MM.1S (cell line): ENCODE measurements at regions not wholly inside any gene's neighbourhood (a gene's known extent, or its start where the extent isn't known, plus 50 kb on each side); places are given as distances from the start of the nearest gene placed in this dataset.

Experiments used
- DNase-seq: peaks from one replicate; pipeline ENCODE4 v3.0.0-alpha.2; 2015
- H2AFZ ChIP-seq: fragments of 300-600 bp; sonication (generic); 2 replicates; pipeline ENCODE4 v1.6.0; 2016; ENCODE audit warnings: antibody characterized with exemption, low read length
- H3F3A ChIP-seq: fragments of 300-600 bp; sonication (generic); 2 replicates; pipeline ENCODE4 v1.6.1; 2016; ENCODE audit warnings: mild to moderate bottlenecking, antibody characterized with exemption, low read length, moderate library complexity, mixed read lengths; ENCODE audit not compliant: insufficient read depth
- H3K27ac ChIP-seq: fragments of 300-600 bp; sonication (generic); 2 replicates; pipeline ENCODE4 v1.5.1; 2016; ENCODE audit warnings: mild to moderate bottlenecking, low read length
- H3K27me3 ChIP-seq: fragments of 300-600 bp; sonication (generic); replicated peaks from 2 replicates; pipeline ENCODE4 v1.6.0; 2016; ENCODE audit warnings: low read length; ENCODE audit not compliant: insufficient read depth
- H3K36me3 ChIP-seq: fragments of 300-600 bp; sonication (generic); replicated peaks from 2 replicates; pipeline ENCODE4 v1.6.1; 2016; ENCODE audit warnings: mild to moderate bottlenecking, low read length, mixed read lengths; ENCODE audit not compliant: insufficient read depth
- H3K4me1 ChIP-seq: fragments of 300-600 bp; sonication (generic); 2 replicates; pipeline ENCODE4 v1.6.1; 2016; ENCODE audit warnings: low read length, mixed read lengths
- H3K4me2 ChIP-seq: fragments of 300-600 bp; sonication (generic); 2 replicates; pipeline ENCODE4 v1.6.0; 2016; ENCODE audit warnings: low read depth, low read length
- H3K4me3 ChIP-seq: fragments of 300-600 bp; sonication (generic); 2 replicates; pipeline ENCODE4 v1.5.1; 2016; ENCODE audit warnings: low read length, mixed read lengths
- H3K79me2 ChIP-seq: fragments of 300-600 bp; sonication (generic); 2 replicates; pipeline ENCODE4 v1.6.1; 2016; ENCODE audit warnings: mixed run types, low read length, mixed read lengths
- H3K9ac ChIP-seq: fragments of 300-600 bp; sonication (generic); 2 replicates; pipeline ENCODE4 v1.6.1; 2016; ENCODE audit warnings: low read length, mixed read lengths
- H3K9me2 ChIP-seq: fragments of 300-600 bp; sonication (generic); replicated peaks from 2 replicates; pipeline ENCODE4 v1.6.1; 2016; ENCODE audit warnings: mild to moderate bottlenecking, low read length, mixed read lengths; ENCODE audit not compliant: insufficient read depth
- H3K9me3 ChIP-seq: fragments of 300-600 bp; sonication (generic); replicated peaks from 2 replicates; pipeline ENCODE4 v1.6.1; 2016; ENCODE audit warnings: mild to moderate bottlenecking, low read length, mixed read lengths; ENCODE audit not compliant: insufficient read depth
- H4K20me1 ChIP-seq: fragments of 300-600 bp; sonication (generic); 2 replicates; pipeline ENCODE4 v1.6.1; 2016; ENCODE audit warnings: mild to moderate bottlenecking, low read length, moderate library complexity, mixed read lengths; ENCODE audit not compliant: insufficient read depth
- CTCF ChIP-seq: fragments of 300-600 bp; sonication (generic); IDR thresholded peaks from 2 replicates; pipeline ENCODE4 v1.5.1; 2016; ENCODE audit warnings: antibody characterized with exemption, low read length, mixed read lengths
- EZH2 ChIP-seq: fragments of 300-600 bp; sonication (generic); optimal IDR thresholded peaks from 2 replicates; pipeline ENCODE3; 2017; ENCODE audit warnings: low read depth, mild to moderate bottlenecking, antibody characterized with exemption, low read length, mixed read lengths
- EZH2phosphoT487 ChIP-seq: fragments of 300-600 bp; sonication (generic); IDR thresholded peaks from 2 replicates; pipeline ENCODE4 v1.6.1; 2018; ENCODE audit warnings: antibody characterized with exemption, low read length

- Histone ChIP-seq H3K4me3 (no peak overlapping the region), H3K4me1 (no peaks in the 10 kb centered on the region), H3F3A (no peaks in the 10 kb centered on the region), H3K27ac (no peak overlapping the region), H3K9me2 (no peaks in the 10 kb centered on the region), H3K4me2 (no peak overlapping the region), H3K36me3 (no peaks in the 10 kb centered on the region), H2AFZ (no peak overlapping the region), H4K20me1 (no peaks in the 10 kb centered on the region), H3K79me2 (no peaks in the 10 kb centered on the region), H3K9me3 (no peaks in the 10 kb centered on the region), H3K27me3 (no peaks in the 10 kb centered on the region), H3K9ac (no peak overlapping the region)
- no peak for DNase-seq
- TF ChIP-seq EZH2phosphoT487 (no peak), EZH2 (no peak), CTCF (no peak)
Measured at GRCh38 chr9:26152350-26152749, 474.1 kb upstream of the TUSC1 start.

- Histone ChIP-seq H3K4me3 (no peak overlapping the region), H3K9ac (no peak overlapping the region), H3K79me2 (no peaks in the 10 kb centered on the region), H3K4me2 (no peak overlapping the region), H3K9me2 (no peaks in the 10 kb centered on the region), H3K4me1 (no peaks in the 10 kb centered on the region), H3K36me3 (no peaks in the 10 kb centered on the region), H3K27me3 (no peaks in the 10 kb centered on the region), H4K20me1 (no peaks in the 10 kb centered on the region), H2AFZ (no peak overlapping the region), H3K27ac (no peak overlapping the region), H3F3A (no peaks in the 10 kb centered on the region), H3K9me3 (no peaks in the 10 kb centered on the region)
- no peak for DNase-seq
- no peak for TF ChIP-seq EZH2phosphoT487
- no peak for TF ChIP-seq CTCF
- no peak for TF ChIP-seq EZH2
Measured at GRCh38 chr9:26148128-26148527, 469.9 kb upstream of the TUSC1 start.

GRCh38 chr9:26145938-26146337 lies 467.7 kb upstream of the TUSC1 start:
- no peaks in the 10 kb centered on the region for H3K9me3 ChIP-seq
- no peaks in the 10 kb centered on the region for H3K9me2 ChIP-seq
- no peaks in the 10 kb centered on the region for H3K27me3 ChIP-seq
- DNase-seq = no peak
- H3K4me1 ChIP-seq = no peaks in the 10 kb centered on the region
- no peak for TF ChIP-seq CTCF
- no peak for TF ChIP-seq EZH2phosphoT487
- TF ChIP-seq EZH2 = no peak
- no peak overlapping the region for H3K27ac ChIP-seq
- H3F3A ChIP-seq = no peaks in the 10 kb centered on the region
- H2AFZ ChIP-seq = no peak overlapping the region
- no peaks in the 10 kb centered on the region for H3K79me2 ChIP-seq
- H4K20me1 ChIP-seq = no peaks in the 10 kb centered on the region
- H3K9ac ChIP-seq = no peak overlapping the region
- no peak overlapping the region for H3K4me3 ChIP-seq
- H3K36me3 ChIP-seq = no peaks in the 10 kb centered on the region
- no peak overlapping the region for H3K4me2 ChIP-seq

- no peak for DNase-seq
- no peaks in the 10 kb centered on the region for H3K36me3 ChIP-seq
- no peaks in the 10 kb centered on the region for H3K9me3 ChIP-seq
- no peaks in the 10 kb centered on the region for H3K27me3 ChIP-seq
- H3K4me2 ChIP-seq = no peak overlapping the region
- TF ChIP-seq EZH2 (no peak), EZH2phosphoT487 (no peak), CTCF (no peak)
- H3K27ac ChIP-seq = no peak overlapping the region
- H3K9ac ChIP-seq = no peak overlapping the region
- H3K4me3 ChIP-seq = no peak overlapping the region
- H3K4me1 ChIP-seq = no peaks in the 10 kb centered on the region
- no peaks in the 10 kb centered on the region for H3K9me2 ChIP-seq
- H3K79me2 ChIP-seq = no peaks in the 10 kb centered on the region
- H3F3A ChIP-seq = no peaks in the 10 kb centered on the region
- H4K20me1 ChIP-seq = no peaks in the 10 kb centered on the region
- H2AFZ ChIP-seq = no peak overlapping the region
Measured at GRCh38 chr9:26142631-26143030, 464.4 kb upstream of the TUSC1 start.
